T1000 (cell line): ENCODE measurements at regions not wholly inside any gene's neighbourhood (a gene's known extent, or its start where the extent isn't known, plus 50 kb on each side); places are given as distances from the start of the nearest gene placed in this dataset.
"Not testable (repeated sequence)": the region's sequence is repeated elsewhere in the genome, so short reads cannot be mapped to it uniquely, and the experiment has no call there.

Source experiments
- DNase-seq: peaks from one replicate; lab custom pipeline; 2025; ENCODE audit warnings: mixed read lengths; lab: John Stamatoyannopoulos, UW

GRCh38 chrX:124426288-124427169 lies 80.2 kb downstream of the SH2D1A start:
- DNase-seq, result no peak

- DNase-seq, result no peak
These were observed 86.8 kb downstream of the SH2D1A start for GRCh38 chrX:124433186-124433585.

GRCh38 chrX:124435616-124436015 lies 89.3 kb downstream of the SH2D1A start:
- no peak for DNase-seq

- DNase-seq, result no peak
These were observed 94.3 kb downstream of the SH2D1A start for GRCh38 chrX:124440695-124441094.

- no peak for DNase-seq
These were observed 95.7 kb downstream of the SH2D1A start for GRCh38 chrX:124441971-124442590.

- DNase-seq, result no peak
These were observed 109.6 kb downstream of the SH2D1A start for GRCh38 chrX:124455966-124456365.

- DNase-seq, result not testable (repeated sequence)
These were observed 113.5 kb downstream of the SH2D1A start for GRCh38 chrX:124459851-124460250.

GRCh38 chrX:124462931-124463330 lies 116.6 kb downstream of the SH2D1A start:
- no peak for DNase-seq

GRCh38 chrX:124467202-124467601 lies 120.8 kb downstream of the SH2D1A start:
- DNase-seq, result no peak

GRCh38 chrX:124475358-124475757 lies 129.0 kb downstream of the SH2D1A start:
- no peak for DNase-seq

- no peak for DNase-seq
These were observed 130.2 kb downstream of the SH2D1A start for GRCh38 chrX:124476562-124476961.

- DNase-seq, result no peak
These were observed 131.7 kb downstream of the SH2D1A start for GRCh38 chrX:124478046-124478445.

- no peak for DNase-seq
These were observed 142.2 kb downstream of the SH2D1A start for GRCh38 chrX:124488412-124489161.

GRCh38 chrX:124493984-124494383 lies 147.6 kb downstream of the SH2D1A start:
- DNase-seq, result no peak

GRCh38 chrX:124497386-124497785 lies 151.0 kb downstream of the SH2D1A start:
- no peak for DNase-seq

GRCh38 chrX:124501586-124501985 lies 155.2 kb downstream of the SH2D1A start:
- DNase-seq, result no peak

GRCh38 chrX:124502166-124502565 lies 155.8 kb downstream of the SH2D1A start:
- no peak for DNase-seq

- DNase-seq, result no peak
These were observed 156.2 kb downstream of the SH2D1A start for GRCh38 chrX:124502599-124502998.

- DNase-seq, result no peak
These were observed 158.0 kb downstream of the SH2D1A start for GRCh38 chrX:124504111-124504983.

- no peak for DNase-seq
These were observed 159.7 kb downstream of the SH2D1A start for GRCh38 chrX:124506066-124506465.

- DNase-seq, result no peak
These were observed 160.9 kb downstream of the SH2D1A start for GRCh38 chrX:124507246-124507645.

- no peak for DNase-seq
These were observed 172.5 kb downstream of the SH2D1A start for GRCh38 chrX:124518885-124519284.
